HPDE6-E6E7 (cell line): ENCODE measurements at regions not wholly inside any gene's neighbourhood (a gene's known extent, or its start where the extent isn't known, plus 50 kb on each side); places are given as distances from the start of the nearest gene placed in this dataset.
A peak's percentile ranks its signal among the peaks of the same experiment; 100 is the strongest.

Experiments
- DNase-seq: peaks from one replicate; pipeline ENCODE4 v3.0.0; 2011; ENCODE audit warnings: missing footprints; ENCODE audit errors: extremely low spot score

DNA sequence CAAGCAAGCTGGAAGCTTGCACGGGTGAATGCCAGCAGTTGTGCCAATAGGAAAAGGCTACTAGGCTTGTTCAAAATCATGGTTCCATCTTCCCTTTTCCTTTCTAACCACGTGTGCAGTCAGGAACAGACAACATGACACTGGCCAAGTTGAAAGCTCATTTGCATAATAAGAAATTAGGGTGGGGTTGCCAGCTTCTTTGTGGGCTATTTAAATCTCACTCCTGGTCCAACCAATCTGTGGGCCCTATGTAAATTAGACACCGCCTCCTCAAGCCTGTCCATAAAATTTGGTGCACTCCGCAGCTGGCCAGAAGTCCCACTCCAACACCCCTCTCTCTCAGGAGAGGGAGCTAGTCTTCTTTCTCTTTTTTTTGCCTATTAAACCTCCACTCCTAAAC lies 1948.4 kb upstream of the PIK3C3 start:
- no peak for DNase-seq

GRCh38 chr18:40004246-40004645 lies 1950.8 kb upstream of the PIK3C3 start:
- DNase-seq: no peak

DNA sequence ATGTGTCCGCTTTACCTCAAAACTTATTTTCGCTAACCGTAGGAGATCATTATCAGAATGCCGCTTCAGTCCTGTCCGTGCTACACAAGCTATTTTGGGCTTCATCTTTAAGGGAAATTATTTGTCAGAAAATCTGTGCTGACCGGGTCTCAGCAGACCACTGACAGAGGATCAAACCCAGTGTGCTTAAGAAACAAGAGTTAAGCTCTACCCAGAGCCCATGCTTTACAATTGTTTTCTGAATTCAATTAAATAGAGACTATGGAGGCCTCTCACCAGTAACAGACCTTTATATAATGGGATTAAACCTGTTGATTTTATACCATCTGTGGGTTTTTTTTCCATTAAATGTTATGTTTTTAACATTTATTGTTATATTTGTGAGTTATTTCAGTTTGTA lies 1956.7 kb upstream of the PIK3C3 start:
- no peak for DNase-seq

GRCh38 chr18:39994498-39994897 lies 1960.5 kb upstream of the PIK3C3 start:
- DNase-seq: no peak

DNA sequence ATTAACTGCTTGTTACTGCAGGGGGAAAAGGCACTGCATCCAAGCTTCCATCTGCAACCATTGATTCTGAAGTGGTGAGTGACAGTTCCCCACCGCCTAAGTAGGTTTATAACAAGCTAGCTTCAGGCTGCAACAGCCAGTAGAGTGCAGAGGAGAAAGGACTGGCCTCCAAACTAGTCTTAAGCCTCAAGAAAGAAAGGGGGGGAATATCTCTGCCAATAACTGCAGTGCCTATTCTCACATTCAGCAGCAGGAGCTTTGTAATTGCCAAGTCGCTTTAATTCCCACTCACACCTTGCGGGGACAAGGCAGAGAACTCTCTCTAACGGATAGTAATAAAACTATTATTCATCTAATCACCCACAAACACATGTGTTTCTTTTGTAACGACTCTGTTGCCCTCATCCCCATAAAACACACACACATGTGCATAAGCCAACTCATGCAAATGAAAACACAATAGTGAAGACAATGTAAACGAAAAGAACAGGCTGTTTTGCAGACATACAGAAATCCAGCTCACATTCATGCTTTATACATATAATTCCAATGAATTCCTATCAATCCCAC lies 1963.3 kb upstream of the PIK3C3 start:
- no peak for DNase-seq

- DNase-seq: no peak
Observed at GRCh38 chr18:39990540-39990939, 1964.5 kb upstream of the PIK3C3 start.

GRCh38 chr18:39976771-39977170 lies 1978.3 kb upstream of the PIK3C3 start:
- no peak for DNase-seq

DNA sequence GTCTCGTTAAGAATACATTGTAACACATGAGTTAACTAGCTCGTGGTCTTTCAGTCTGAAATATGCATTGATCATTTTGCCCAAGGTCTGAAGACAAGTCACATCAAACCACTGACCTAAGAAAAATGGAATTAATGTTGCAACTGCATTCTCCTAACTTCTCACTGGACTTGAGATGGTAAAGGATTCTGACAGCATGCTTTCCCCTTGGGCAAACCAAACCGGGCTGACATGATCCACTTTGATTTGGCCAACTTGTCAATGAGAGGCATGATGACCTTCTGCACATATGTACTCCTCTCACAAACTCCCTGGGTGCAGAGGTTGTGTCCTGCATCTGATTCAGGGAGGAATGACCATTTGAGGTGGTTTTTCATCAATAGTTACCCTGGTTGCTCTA lies 1982.5 kb upstream of the PIK3C3 start:
- no peak for DNase-seq

DNA sequence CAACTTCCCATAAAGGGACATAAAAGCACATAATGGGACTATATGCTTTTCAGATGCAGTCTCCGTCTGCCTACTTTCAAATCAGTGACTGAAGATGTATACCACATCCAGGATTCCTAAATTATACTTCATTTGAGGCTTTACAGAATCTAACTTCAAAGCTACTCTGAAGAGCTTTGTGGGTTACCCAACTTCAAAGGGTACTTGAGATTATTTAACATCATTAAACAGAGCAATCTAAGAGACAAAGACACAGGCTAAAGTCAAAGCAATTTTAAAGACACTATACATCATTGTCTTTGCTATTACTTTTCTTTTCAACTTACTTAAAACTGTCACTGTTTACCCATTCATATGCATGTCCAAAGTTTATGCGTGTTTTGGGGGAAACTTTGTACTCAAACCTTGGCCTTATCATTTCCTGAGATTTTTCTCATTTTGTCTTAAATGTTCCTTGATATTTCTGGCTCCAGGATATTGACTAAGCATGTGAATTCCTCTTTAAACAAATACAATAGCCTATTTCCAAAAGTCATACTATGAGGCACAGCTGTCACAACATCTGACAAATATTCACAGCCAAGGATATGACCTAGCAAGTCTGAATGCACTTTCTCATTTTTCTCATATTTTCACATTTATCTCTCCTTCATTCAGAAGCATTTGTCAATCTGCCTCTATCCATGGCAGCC lies 1985.1 kb upstream of the PIK3C3 start:
- DNase-seq: no peak

DNA sequence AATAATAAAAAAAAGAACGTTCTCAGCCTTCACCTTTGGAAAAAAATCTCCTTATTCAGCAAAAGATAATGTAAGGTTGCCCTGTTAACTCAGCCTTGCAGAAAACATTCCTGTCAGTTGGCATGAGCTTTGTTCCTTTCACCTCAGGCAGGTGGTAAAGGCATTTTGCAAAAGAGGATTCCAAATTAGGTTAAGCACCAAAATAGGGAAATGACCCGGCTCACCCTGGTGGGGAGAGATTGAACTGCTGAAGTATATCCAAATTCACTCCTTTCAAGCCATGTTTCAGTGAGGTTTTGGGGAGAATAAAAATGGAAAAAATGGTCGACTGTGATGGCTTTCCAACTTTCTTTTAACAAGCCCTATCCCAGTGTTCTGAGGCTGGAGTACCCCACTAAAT lies 1988.8 kb upstream of the PIK3C3 start:
- DNase-seq: no peak

- DNase-seq: no peak
Observed at GRCh38 chr18:39962546-39962945, 1992.5 kb upstream of the PIK3C3 start.

- DNase-seq: no peak
Observed at GRCh38 chr18:39960550-39960949, 1994.5 kb upstream of the PIK3C3 start.

GRCh38 chr18:39959839-39960238 lies 1995.2 kb upstream of the PIK3C3 start:
- DNase-seq: no peak

DNA sequence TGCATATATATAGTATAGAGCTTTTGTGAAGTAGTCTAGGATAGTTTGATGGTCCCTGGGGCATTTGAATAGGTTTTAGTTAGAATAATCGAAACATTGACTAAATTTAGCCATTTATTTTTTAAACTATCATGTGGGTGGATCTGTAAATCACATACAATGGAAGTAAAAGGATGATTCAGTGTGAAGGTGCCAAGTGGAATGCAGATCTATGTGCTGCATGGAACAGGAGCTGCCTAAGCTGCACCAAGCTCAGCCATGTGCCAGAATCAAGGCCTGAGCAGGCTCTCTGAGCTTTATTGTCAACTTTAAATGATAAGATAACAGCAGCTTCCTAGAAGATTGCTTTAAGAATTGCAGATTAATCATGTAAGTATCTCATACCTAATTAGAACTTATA lies 1996.2 kb upstream of the PIK3C3 start:
- DNase-seq: no peak

DNA sequence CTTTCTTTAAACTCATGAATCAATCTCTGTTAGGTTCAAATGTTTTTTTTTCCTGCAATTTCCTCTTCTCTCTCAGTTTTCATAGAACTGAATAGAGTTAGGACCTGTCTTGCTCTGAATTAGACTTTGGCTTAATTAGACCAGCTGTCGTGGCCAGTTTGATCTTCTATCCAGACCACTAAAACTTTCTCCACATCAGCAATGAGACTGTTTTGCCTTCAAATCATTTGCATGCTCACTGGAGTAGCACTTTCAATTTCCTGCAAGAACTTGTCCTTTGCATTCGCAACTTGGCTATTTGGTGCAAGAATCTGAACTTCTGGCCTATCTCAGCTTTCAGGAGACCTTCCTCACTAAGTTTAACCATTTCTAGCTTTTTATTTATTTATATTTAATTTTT lies 2002.2 kb upstream of the PIK3C3 start:
- no peak for DNase-seq

DNA sequence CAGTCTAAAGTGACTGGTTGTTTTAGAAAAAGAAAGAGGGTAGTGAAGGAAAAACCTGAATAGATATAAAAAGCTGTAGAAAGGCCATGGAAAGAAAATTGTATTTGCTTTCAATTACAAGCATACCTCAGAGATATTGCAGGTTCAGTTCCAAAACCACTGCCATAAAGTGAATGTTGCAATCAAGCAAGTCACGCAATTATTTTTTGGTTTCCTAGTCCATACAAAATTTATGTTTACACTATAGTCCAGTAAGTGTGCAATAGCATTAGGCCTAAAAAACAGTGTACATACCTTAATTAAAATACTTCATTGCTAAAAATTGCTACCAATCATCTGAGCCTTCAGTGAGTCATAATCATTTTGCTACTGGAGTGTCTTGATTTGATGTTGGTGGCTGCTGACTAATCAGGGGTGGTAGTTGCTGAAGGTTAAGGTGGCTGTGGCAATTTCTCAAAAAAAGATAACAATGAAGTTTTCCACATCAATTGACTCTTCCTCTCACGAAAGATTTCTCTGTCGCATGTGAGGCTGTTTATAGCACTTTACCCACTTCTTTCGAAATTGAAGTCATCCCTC lies 2003.8 kb upstream of the PIK3C3 start:
- no peak for DNase-seq

- peak; percentile 67 for DNase-seq
Observed at GRCh38 chr18:39946623-39947061, 2008.4 kb upstream of the PIK3C3 start.

DNA sequence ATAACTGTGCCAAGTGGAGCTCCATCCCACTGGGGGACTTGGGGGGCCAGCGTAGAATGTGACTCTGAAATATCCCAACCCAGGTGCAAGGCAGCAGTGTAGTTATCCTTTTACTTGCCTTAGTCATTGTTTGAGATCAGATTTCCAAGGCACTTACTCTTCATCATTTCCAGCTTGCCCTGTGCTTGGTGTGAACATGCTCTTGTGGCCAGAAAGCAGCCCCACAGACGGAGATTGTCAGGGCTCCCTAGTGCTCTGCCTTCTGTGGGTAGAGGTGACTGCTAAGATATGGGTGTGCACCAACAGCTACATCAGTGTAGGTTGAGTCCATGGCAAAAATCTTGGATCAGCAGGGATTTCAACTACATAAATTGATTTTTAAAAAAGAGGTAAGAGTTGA lies 2010.0 kb upstream of the PIK3C3 start:
- no peak for DNase-seq

- DNase-seq: no peak
Observed at GRCh38 chr18:39942702-39943101, 2012.3 kb upstream of the PIK3C3 start.

- DNase-seq: no peak
Observed at GRCh38 chr18:39938676-39939608, 2016.1 kb upstream of the PIK3C3 start.

DNA sequence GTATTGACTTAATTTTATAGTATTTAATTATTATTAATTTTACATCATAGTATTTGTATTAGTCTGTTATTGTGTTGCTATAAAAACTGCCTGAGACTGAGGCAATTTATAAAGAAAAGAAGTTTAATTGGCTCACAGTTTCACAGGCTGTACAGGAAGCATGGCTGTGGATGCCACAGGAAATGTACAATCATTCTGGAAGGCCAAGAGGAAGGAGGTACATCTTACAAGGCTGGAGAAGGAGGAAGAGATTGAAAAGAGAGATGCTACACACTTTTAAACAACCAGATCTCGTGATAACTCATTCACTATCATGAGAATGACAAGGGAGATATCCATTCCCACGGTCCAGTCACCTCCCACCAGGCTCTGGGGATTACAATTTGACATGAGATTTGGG lies 2019.4 kb upstream of the PIK3C3 start:
- no peak for DNase-seq

- DNase-seq: no peak
Observed at GRCh38 chr18:39918847-39919246, 2036.2 kb upstream of the PIK3C3 start.
